ENCODE measurements at regions not wholly inside any gene's neighbourhood (a gene's known extent, or its start where the extent isn't known, plus 50 kb on each side); places are given as distances from the start of the nearest gene placed in this dataset.

DNA sequence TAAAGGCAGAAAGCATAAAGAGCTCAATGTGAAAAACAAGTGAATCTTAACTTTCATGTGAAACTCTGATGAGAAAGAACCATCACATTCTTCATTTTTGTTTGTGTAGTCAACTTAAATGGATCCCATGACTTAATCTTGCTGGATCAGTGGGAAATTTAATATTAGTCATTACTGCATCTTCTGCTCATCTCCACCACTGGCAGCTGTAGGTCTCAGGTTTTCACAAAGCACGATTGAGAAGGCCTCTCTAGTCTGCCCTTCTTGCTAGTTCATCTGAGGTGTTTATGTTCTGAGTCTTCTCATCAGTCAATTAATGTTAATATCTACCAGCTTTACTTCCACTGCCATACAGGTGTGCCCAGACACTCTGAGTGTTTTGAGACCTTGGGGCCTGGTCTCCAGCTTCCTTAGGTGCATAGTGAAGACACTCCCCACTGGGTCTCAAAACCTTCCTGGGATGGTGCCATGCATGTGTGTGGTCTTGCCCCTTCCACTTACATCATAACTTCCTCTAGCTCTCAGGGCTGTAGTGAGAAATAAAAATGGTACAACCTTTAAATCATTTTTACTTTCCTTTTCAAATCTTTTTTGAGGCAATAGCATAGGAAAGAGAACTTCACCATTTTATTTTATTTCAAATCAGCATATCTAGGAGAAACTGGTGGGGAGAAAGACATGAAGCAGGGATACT is 421.6 kb upstream of the CBLB start:
- TF ChIP-seq ELF1 (IDR thresholded peaks at IDR 0.05) (no peak), TEAD4 (IDR thresholded peaks at IDR 0.05; ENCODE audit: borderline replicate concordance, insufficient read depth) (no peak), TAF1 (IDR thresholded peaks at IDR 0.05; ENCODE audit: borderline replicate concordance, low read depth, low read length) (no peak), EZH2phosphoT487 (IDR thresholded peaks at IDR 0.05; ENCODE audit: borderline replicate concordance, low read depth) (no peak), CHD2 (IDR thresholded peaks at IDR 0.05; ENCODE audit: low read length, partially characterized antibody) (no peak), TCF12 (IDR thresholded peaks at IDR 0.05) (no peak)
- TF ChIP-seq, protein P1, sequence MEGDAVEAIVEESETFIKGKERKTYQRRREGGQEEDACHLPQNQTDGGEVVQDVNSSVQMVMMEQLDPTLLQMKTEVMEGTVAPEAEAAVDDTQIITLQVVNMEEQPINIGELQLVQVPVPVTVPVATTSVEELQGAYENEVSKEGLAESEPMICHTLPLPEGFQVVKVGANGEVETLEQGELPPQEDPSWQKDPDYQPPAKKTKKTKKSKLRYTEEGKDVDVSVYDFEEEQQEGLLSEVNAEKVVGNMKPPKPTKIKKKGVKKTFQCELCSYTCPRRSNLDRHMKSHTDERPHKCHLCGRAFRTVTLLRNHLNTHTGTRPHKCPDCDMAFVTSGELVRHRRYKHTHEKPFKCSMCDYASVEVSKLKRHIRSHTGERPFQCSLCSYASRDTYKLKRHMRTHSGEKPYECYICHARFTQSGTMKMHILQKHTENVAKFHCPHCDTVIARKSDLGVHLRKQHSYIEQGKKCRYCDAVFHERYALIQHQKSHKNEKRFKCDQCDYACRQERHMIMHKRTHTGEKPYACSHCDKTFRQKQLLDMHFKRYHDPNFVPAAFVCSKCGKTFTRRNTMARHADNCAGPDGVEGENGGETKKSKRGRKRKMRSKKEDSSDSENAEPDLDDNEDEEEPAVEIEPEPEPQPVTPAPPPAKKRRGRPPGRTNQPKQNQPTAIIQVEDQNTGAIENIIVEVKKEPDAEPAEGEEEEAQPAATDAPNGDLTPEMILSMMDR (IDR thresholded peaks at IDR 0.05) = no peak
- TF ChIP-seq, protein P2, sequence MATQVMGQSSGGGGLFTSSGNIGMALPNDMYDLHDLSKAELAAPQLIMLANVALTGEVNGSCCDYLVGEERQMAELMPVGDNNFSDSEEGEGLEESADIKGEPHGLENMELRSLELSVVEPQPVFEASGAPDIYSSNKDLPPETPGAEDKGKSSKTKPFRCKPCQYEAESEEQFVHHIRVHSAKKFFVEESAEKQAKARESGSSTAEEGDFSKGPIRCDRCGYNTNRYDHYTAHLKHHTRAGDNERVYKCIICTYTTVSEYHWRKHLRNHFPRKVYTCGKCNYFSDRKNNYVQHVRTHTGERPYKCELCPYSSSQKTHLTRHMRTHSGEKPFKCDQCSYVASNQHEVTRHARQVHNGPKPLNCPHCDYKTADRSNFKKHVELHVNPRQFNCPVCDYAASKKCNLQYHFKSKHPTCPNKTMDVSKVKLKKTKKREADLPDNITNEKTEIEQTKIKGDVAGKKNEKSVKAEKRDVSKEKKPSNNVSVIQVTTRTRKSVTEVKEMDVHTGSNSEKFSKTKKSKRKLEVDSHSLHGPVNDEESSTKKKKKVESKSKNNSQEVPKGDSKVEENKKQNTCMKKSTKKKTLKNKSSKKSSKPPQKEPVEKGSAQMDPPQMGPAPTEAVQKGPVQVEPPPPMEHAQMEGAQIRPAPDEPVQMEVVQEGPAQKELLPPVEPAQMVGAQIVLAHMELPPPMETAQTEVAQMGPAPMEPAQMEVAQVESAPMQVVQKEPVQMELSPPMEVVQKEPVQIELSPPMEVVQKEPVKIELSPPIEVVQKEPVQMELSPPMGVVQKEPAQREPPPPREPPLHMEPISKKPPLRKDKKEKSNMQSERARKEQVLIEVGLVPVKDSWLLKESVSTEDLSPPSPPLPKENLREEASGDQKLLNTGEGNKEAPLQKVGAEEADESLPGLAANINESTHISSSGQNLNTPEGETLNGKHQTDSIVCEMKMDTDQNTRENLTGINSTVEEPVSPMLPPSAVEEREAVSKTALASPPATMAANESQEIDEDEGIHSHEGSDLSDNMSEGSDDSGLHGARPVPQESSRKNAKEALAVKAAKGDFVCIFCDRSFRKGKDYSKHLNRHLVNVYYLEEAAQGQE (IDR thresholded peaks at IDR 0.05; ENCODE audit: low read depth, low read length) = no peak

Measured in SK-N-SH (cell line).